Fibroblast of mammary gland (primary cell): ENCODE measurements at regions not wholly inside any gene's neighbourhood (a gene's known extent, or its start where the extent isn't known, plus 50 kb on each side); places are given as distances from the start of the nearest gene placed in this dataset.
"Not testable (repeated sequence)": the region's sequence is repeated elsewhere in the genome, so short reads cannot be mapped to it uniquely, and the experiment has no call there.

Experiments used
- DNase-seq: peaks from one replicate; pipeline ENCODE4 v3.0.0-alpha.2; 2010; ENCODE audit warnings: low read depth
- H3K4me3 ChIP-seq: 2 replicates; pipeline ENCODE4 v1.5.1; 2011; ENCODE audit warnings: low read depth, mild to moderate bottlenecking, low read length, moderate library complexity; ENCODE audit not compliant: control insufficient read depth
- CTCF ChIP-seq: conservative IDR thresholded peaks from 2 replicates; pipeline ENCODE4 v1.5.1; 2011; ENCODE audit warnings: low read depth, low read length, inconsistent platforms; ENCODE audit not compliant: control insufficient read depth, insufficient read depth

GRCh38 chr17:37859451-37859850 lies 64.8 kb upstream of the TBC1D3K start:
- no peak for DNase-seq
- TF ChIP-seq CTCF = no peak

GRCh38 chr17:37858391-37858790 lies 65.8 kb upstream of the TBC1D3K start:
- not testable (repeated sequence) for H3K4me3 ChIP-seq, DNase-seq

More at GRCh38 chr17:37859451-37859850, 64.8 kb upstream of the TBC1D3K start:
- no peak overlapping the region for H3K4me3 ChIP-seq

- no peak for DNase-seq
- no peak overlapping the region for H3K4me3 ChIP-seq
- TF ChIP-seq CTCF = no peak
These were observed 68.0 kb upstream of the TBC1D3K start for GRCh38 chr17:37856245-37856644.

GRCh38 chr17:37849617-37849972 lies 74.6 kb upstream of the TBC1D3K start:
- H3K4me3 ChIP-seq = no peak overlapping the region
- no peak for TF ChIP-seq CTCF
- no peak for DNase-seq

- peak; percentile 77 for DNase-seq
- no peak overlapping the region for H3K4me3 ChIP-seq
- TF ChIP-seq CTCF = no peak
These were observed 75.3 kb upstream of the TBC1D3K start for GRCh38 chr17:37848690-37849616.

GRCh38 chr17:37847811-37848331 lies 76.3 kb upstream of the TBC1D3K start:
- DNase-seq = no peak
- no peak for TF ChIP-seq CTCF
- no peak overlapping the region for H3K4me3 ChIP-seq

- no peak overlapping the region for H3K4me3 ChIP-seq
- no peak for DNase-seq
- TF ChIP-seq CTCF = no peak
These were observed 77.1 kb upstream of the TBC1D3K start for GRCh38 chr17:37847102-37847501.
